GM18870 (cell line): ENCODE measurements at regions not wholly inside any gene's neighbourhood (a gene's known extent, or its start where the extent isn't known, plus 50 kb on each side); places are given as distances from the start of the nearest gene placed in this dataset.
A peak's percentile ranks its signal among the peaks of the same experiment; 100 is the strongest.
"Not testable (repeated sequence)": the region's sequence is repeated elsewhere in the genome, so short reads cannot be mapped to it uniquely, and the experiment has no call there.

Experiments
- ATAC-seq: cut with Tn5 transposase; IDR thresholded peaks from one replicate; pipeline ENCODE4 v1.9.1; 2021; ENCODE audit warnings: moderate library complexity; ENCODE audit not compliant: unreplicated experiment

GRCh38 chr9:108430655-108431054 is 425.1 kb downstream of the ACTL7B start:
- no peak for ATAC-seq

- no peak for ATAC-seq
Observed at GRCh38 chr9:108427751-108428150, 428.0 kb downstream of the ACTL7B start.

GRCh38 chr9:108426421-108426940 is 429.3 kb downstream of the ACTL7B start:
- not testable (repeated sequence) for ATAC-seq

GRCh38 chr9:108423433-108423832 is 432.4 kb downstream of the ACTL7B start:
- ATAC-seq, result no peak

- no peak for ATAC-seq
Observed at GRCh38 chr9:108419379-108419778, 436.4 kb downstream of the ACTL7B start.

- no peak for ATAC-seq
Observed at GRCh38 chr9:108417726-108418125, 438.1 kb downstream of the ACTL7B start.

- ATAC-seq, result no peak
Observed at GRCh38 chr9:108417312-108417711, 438.5 kb downstream of the ACTL7B start.

GRCh38 chr9:108416324-108416723 is 439.5 kb downstream of the ACTL7B start:
- ATAC-seq, result no peak

- ATAC-seq, result no peak
Observed at GRCh38 chr9:108413809-108414208, 442.0 kb downstream of the ACTL7B start.

GRCh38 chr9:108412755-108413154 is 443.0 kb downstream of the ACTL7B start:
- ATAC-seq, result no peak

GRCh38 chr9:108411632-108412031 is 444.2 kb downstream of the ACTL7B start:
- ATAC-seq, result no peak

GRCh38 chr9:108410161-108410560 is 445.6 kb downstream of the ACTL7B start:
- no peak for ATAC-seq

- ATAC-seq, result no peak
Observed at GRCh38 chr9:108400297-108400696, 455.5 kb downstream of the ACTL7B start.

- ATAC-seq, result no peak
Observed at GRCh38 chr9:108399851-108400250, 455.9 kb downstream of the ACTL7B start.

- no peak for ATAC-seq
Observed at GRCh38 chr9:108397286-108397685, 458.5 kb downstream of the ACTL7B start.

- no peak for ATAC-seq
Observed at GRCh38 chr9:108396611-108397010, 459.2 kb downstream of the ACTL7B start.

GRCh38 chr9:108396193-108396592 is 459.6 kb downstream of the ACTL7B start:
- no peak for ATAC-seq

- no peak for ATAC-seq
Observed at GRCh38 chr9:108395421-108395820, 460.4 kb downstream of the ACTL7B start.

GRCh38 chr9:108394726-108395125 is 461.1 kb downstream of the ACTL7B start:
- no peak for ATAC-seq

- ATAC-seq, result not testable (repeated sequence)
Observed at GRCh38 chr9:108393481-108394001, 462.2 kb downstream of the ACTL7B start.

GRCh38 chr9:108392877-108393276 is 462.9 kb downstream of the ACTL7B start:
- no peak for ATAC-seq

GRCh38 chr9:108389056-108389455 is 466.7 kb downstream of the ACTL7B start:
- peak; percentile 91 for ATAC-seq

GRCh38 chr9:108386859-108387384 is 468.9 kb downstream of the ACTL7B start:
- ATAC-seq, result no peak
